ENCODE measurements at regions not wholly inside any gene's neighbourhood (a gene's known extent, or its start where the extent isn't known, plus 50 kb on each side); places are given as distances from the start of the nearest gene placed in this dataset.
A peak's percentile ranks its signal among the peaks of the same experiment; 100 is the strongest.
"Not testable (repeated sequence)": the region's sequence is repeated elsewhere in the genome, so short reads cannot be mapped to it uniquely, and the experiment has no call there.

DNA sequence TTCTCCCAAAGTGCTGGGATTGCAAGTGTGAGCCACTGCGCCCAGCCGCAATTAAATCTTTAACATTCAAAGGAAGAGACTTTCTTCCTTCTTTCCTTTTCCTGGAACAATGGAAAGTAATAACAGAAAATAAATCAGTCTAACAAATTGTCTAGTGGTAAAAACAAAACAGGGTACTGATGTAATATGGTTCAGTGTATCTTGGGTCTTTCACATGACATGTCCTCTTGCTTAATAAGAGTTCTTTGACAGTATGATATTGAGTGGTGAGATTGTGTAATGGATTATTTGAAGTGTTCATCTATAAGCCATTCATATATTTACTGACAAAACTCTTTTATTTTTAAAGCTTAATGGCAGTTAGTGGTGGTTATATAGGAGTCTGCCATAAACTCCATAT is 256.6 kb downstream of the SPRY1 start:
- no peaks in the 10 kb centered on the region for H3K27me3 ChIP-seq (ENCODE audit: control insufficient read depth, insufficient read depth, low read length)
- no peaks in the 10 kb centered on the region for H3K36me3 ChIP-seq (ENCODE audit: control insufficient read depth, insufficient read depth, low read length)
- DNase-seq (ENCODE audit: low read depth) = no peak
- TF ChIP-seq, protein P1, sequence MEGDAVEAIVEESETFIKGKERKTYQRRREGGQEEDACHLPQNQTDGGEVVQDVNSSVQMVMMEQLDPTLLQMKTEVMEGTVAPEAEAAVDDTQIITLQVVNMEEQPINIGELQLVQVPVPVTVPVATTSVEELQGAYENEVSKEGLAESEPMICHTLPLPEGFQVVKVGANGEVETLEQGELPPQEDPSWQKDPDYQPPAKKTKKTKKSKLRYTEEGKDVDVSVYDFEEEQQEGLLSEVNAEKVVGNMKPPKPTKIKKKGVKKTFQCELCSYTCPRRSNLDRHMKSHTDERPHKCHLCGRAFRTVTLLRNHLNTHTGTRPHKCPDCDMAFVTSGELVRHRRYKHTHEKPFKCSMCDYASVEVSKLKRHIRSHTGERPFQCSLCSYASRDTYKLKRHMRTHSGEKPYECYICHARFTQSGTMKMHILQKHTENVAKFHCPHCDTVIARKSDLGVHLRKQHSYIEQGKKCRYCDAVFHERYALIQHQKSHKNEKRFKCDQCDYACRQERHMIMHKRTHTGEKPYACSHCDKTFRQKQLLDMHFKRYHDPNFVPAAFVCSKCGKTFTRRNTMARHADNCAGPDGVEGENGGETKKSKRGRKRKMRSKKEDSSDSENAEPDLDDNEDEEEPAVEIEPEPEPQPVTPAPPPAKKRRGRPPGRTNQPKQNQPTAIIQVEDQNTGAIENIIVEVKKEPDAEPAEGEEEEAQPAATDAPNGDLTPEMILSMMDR (IDR thresholded peaks at IDR 0.05; ENCODE audit: insufficient read depth, low read length, poor library complexity, severe bottlenecking) = no peak
- no peak overlapping the region for H3K4me3 ChIP-seq (ENCODE audit: low read depth, low read length)

DNA sequence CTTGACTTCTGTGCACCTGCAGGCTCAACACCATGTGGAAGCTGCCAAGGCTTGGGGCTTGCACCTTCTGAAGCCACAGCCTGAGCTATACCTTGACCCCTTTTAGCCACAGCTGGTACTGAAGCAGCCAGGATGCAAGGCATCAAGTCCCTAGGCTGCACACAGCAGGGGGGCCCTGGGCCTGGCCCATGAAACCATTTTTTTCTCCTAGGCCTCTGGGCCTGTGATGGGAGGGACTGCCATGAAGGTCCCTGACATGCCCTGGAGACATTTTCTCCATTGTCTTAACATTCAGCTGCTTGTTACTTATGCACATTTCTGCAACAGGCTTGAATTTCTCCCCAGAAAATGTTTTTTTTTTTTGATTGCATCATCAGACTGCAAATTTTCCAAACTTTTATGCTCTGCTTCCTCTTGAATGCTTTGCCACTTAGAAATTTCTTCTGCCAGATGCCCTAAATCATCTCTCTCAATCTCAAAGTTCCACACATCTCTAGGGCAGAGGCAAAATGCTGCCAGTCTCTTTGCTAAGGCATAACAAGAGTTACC is 260.2 kb downstream of the SPRY1 start:
- not testable (repeated sequence) for H3K27me3 ChIP-seq (ENCODE audit: control insufficient read depth, insufficient read depth, low read length); DNase-seq (ENCODE audit: low read depth); H3K36me3 ChIP-seq (ENCODE audit: control insufficient read depth, insufficient read depth, low read length); H3K4me3 ChIP-seq (ENCODE audit: low read depth, low read length)

DNA sequence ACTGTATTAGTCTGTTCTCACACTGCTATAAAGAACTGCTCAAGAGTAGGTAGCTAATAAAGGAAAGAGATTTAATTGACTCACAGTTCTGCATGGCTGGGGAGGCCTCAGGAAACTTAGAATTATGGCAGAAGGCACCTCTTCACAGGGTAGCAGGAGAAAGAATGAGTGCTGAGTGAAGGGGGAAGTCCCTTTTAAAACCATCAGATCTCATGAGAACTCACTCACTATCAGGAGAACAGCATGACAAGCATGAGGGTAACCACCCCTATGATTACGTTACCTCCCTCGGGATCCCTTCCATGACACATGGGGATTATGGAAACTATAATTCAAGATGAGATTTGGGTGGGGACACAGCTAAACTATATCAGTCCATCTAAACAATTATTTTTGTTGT is 261.0 kb downstream of the SPRY1 start:
- not testable (repeated sequence) for H3K36me3 ChIP-seq (ENCODE audit: control insufficient read depth, insufficient read depth, low read length); H3K27me3 ChIP-seq (ENCODE audit: control insufficient read depth, insufficient read depth, low read length); DNase-seq (ENCODE audit: low read depth); H3K4me3 ChIP-seq (ENCODE audit: low read depth, low read length)

DNA sequence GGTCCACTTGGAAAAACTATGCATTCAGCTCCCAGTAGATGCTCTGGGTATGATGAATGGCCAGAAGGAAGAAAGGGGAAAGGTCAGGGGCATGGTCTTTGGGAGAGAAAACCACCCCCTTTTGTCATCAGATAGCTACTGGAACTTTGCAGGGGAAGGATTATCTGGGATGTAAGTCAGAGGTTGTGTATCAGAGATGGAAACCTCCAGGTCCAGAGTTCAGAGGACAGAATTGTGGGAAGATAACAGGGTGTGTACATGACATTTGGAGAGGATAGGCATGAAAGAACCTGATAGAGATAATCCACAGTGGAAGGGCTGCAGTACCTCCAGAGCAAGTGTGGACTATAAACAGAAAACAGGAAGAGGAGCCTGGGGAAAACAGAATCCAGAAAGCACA is 262.7 kb downstream of the SPRY1 start:
- DNase-seq (ENCODE audit: low read depth) = no peak
- Histone ChIP-seq H3K4me3 (ENCODE audit: low read depth, low read length) (no peak overlapping the region), H3K36me3 (ENCODE audit: control insufficient read depth, insufficient read depth, low read length) (no peaks in the 10 kb centered on the region), H3K27me3 (ENCODE audit: control insufficient read depth, insufficient read depth, low read length) (no peaks in the 10 kb centered on the region)
- TF ChIP-seq, protein P1 (IDR thresholded peaks at IDR 0.05; ENCODE audit: insufficient read depth, low read length, poor library complexity, severe bottlenecking) = no peak

DNA sequence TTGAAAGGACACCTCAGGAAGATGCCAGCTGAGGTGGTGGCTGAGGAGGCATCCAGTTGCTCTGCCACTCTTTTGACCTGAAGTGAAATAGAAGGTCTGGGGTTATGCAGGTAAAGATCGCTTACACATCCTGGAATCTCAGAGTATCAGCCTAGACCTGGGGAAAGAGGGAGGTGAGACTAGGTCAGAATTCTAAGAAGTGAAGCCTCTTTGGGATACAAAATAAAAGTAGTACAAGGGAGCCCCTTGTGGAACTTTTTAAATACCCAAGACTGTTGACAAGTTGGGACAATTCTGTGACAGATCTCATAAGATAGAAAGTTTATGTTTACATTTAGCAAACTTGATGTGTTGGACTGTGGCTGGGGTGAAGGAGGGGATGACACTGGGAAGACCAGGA is 263.1 kb downstream of the SPRY1 start:
- no peaks in the 10 kb centered on the region for H3K36me3 ChIP-seq (ENCODE audit: control insufficient read depth, insufficient read depth, low read length)
- H3K27me3 ChIP-seq (ENCODE audit: control insufficient read depth, insufficient read depth, low read length) = no peaks in the 10 kb centered on the region
- TF ChIP-seq, protein P1 (IDR thresholded peaks at IDR 0.05; ENCODE audit: insufficient read depth, low read length, poor library complexity, severe bottlenecking) = peak; percentile 33
- no peak for DNase-seq (ENCODE audit: low read depth)
- H3K4me3 ChIP-seq (ENCODE audit: low read depth, low read length) = no peak overlapping the region

DNA sequence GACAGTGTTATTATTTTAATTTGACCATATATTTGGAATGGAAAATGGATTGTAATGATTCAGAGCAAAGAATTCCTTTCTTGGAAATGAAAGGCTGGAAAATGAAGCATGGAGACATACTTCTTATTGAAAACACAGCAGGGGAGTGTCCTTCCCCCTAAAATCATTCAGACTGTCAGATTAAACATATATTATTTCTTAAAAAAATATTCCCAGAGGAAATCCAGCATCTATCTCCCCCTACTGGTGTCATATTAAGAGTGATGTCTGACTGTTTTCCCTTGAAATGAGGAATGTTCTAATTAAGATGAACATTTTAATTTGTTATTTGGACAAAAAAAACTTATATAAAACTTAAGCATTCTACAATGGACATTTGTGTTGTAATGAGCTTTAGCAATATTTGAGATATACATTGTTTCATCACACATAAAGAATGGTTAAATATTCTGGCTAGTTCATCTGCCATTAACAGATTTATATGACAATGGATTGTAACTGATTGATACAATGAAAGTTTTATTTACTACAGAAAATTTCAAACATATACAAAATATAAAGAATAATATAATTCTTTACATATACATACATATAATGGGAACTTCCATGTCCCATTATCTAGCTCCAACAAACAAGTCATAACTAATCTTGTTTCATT is 264.6 kb downstream of the SPRY1 start:
- H3K4me3 ChIP-seq (ENCODE audit: low read depth, low read length) = no peak overlapping the region
- H3K36me3 ChIP-seq (ENCODE audit: control insufficient read depth, insufficient read depth, low read length) = no peaks in the 10 kb centered on the region
- no peaks in the 10 kb centered on the region for H3K27me3 ChIP-seq (ENCODE audit: control insufficient read depth, insufficient read depth, low read length)
- no peak for DNase-seq (ENCODE audit: low read depth)
- TF ChIP-seq, protein P1 (IDR thresholded peaks at IDR 0.05; ENCODE audit: insufficient read depth, low read length, poor library complexity, severe bottlenecking) = peak; percentile 55

DNA sequence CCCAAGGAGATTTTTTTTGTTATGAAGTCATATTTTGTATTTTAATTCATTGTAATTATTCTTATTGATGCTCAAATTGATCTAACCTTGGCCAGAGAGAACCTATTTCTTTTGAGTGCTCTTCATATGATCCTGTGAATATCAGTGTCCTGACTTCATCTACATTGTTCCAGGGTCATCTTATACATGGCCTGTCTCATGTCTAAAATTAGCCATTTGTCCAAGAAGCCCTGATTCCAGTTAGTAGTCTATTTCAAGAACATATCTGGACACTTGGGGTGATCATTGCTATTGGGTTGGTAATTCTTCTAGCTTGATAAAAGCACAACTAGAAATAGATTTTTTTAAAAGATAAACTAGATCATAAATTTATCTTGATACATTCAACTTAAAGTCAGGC is 266.2 kb downstream of the SPRY1 start:
- Histone ChIP-seq H3K4me3 (ENCODE audit: low read depth, low read length) (no peak overlapping the region), H3K27me3 (ENCODE audit: control insufficient read depth, insufficient read depth, low read length) (no peaks in the 10 kb centered on the region), H3K36me3 (ENCODE audit: control insufficient read depth, insufficient read depth, low read length) (no peaks in the 10 kb centered on the region)
- TF ChIP-seq, protein P1 (IDR thresholded peaks at IDR 0.05; ENCODE audit: insufficient read depth, low read length, poor library complexity, severe bottlenecking) = no peak
- DNase-seq (ENCODE audit: low read depth) = no peak
